Muscle of leg (tissue), 3 donors: ENCODE measurements at regions not wholly inside any gene's neighbourhood (a gene's known extent, or its start where the extent isn't known, plus 50 kb on each side); places are given as distances from the start of the nearest gene placed in this dataset.

Experiments used
- DNase-seq: peaks from one replicate; pipeline ENCODE4 v3.0.0; 2013
- H3K27ac ChIP-seq: one replicate; pipeline ENCODE4 v1.5.1; 2013; ENCODE audit warnings: mild to moderate bottlenecking, low read length, control low read depth
- H3K27me3 ChIP-seq: one replicate; pipeline ENCODE4 v1.6.1; 2013; ENCODE audit warnings: low read length; ENCODE audit not compliant: control insufficient read depth, insufficient read depth
- H3K36me3 ChIP-seq: one replicate; pipeline ENCODE4 v1.6.1; 2013; ENCODE audit warnings: low read length; ENCODE audit not compliant: control insufficient read depth, insufficient read depth
- H3K4me1 ChIP-seq: one replicate; pipeline ENCODE4 v1.6.1; 2013; ENCODE audit warnings: low read length; ENCODE audit not compliant: control insufficient read depth, insufficient read depth
- H3K4me3 ChIP-seq: one replicate; pipeline ENCODE4 v1.5.1; 2013; ENCODE audit warnings: low read length, control low read depth
- H3K9me3 ChIP-seq: replicated peaks from 2 replicates; pipeline ENCODE4 v1.6.1; 2013; ENCODE audit warnings: low read depth, low read length; ENCODE audit not compliant: control insufficient read depth
- WGBS: methylation state at CpG from one replicate; pipeline ENCODE4 v1.1.5; 2013; ENCODE audit warnings: missing lambda C conversion rate; ENCODE audit not compliant: insufficient coverage; 5-methylcytosine and 5-hydroxymethylcytosine counted together

GRCh38 chr2:177326591-177326990, 62.1 kb upstream of the NFE2L2 start:
- no peaks in the 10 kb centered on the region for H3K27me3 ChIP-seq
- peaks cover 5% of the 10 kb centered on the region for H3K36me3 ChIP-seq
- H3K9me3 ChIP-seq: no peaks in the 10 kb centered on the region
- H3K27ac ChIP-seq: no peak overlapping the region
- H3K4me3 ChIP-seq: no peak overlapping the region
- H3K4me1 ChIP-seq: no peaks in the 10 kb centered on the region
- no peak for DNase-seq

- Histone ChIP-seq H3K9me3 (no peaks in the 10 kb centered on the region), H3K27me3 (no peaks in the 10 kb centered on the region), H3K36me3 (peaks cover 5% of the 10 kb centered on the region), H3K27ac (no peak overlapping the region), H3K4me1 (no peaks in the 10 kb centered on the region), H3K4me3 (no peak overlapping the region)
- 41% methylated on average over 1 of the region's 1 CpG for WGBS
- no peak for DNase-seq
These were observed 62.5 kb upstream of the NFE2L2 start for GRCh38 chr2:177327009-177327408.

GRCh38 chr2:177328056-177328455, 63.5 kb upstream of the NFE2L2 start:
- Histone ChIP-seq H3K36me3 (no peaks in the 10 kb centered on the region), H3K27ac (no peak overlapping the region), H3K4me3 (no peak overlapping the region), H3K9me3 (no peaks in the 10 kb centered on the region), H3K4me1 (no peaks in the 10 kb centered on the region), H3K27me3 (no peaks in the 10 kb centered on the region)
- WGBS: 97% methylated on average over 2 of the region's 2 CpGs
- DNase-seq: no peak

GRCh38 chr2:177329064-177329463, 63.5 kb upstream of the AGPS start:
- no CpG with 5 or more reads among the region's 4 CpGs for WGBS
- DNase-seq: no peak
- H3K27ac ChIP-seq: no peak overlapping the region
- H3K36me3 ChIP-seq: no peaks in the 10 kb centered on the region
- H3K9me3 ChIP-seq: no peaks in the 10 kb centered on the region
- no peaks in the 10 kb centered on the region for H3K27me3 ChIP-seq
- H3K4me1 ChIP-seq: no peaks in the 10 kb centered on the region
- no peak overlapping the region for H3K4me3 ChIP-seq

GRCh38 chr2:177331466-177331997, 61.0 kb upstream of the AGPS start:
- 78% methylated on average over 4 of the region's 7 CpGs for WGBS
- no peaks in the 10 kb centered on the region for H3K9me3 ChIP-seq
- H3K4me1 ChIP-seq: no peaks in the 10 kb centered on the region
- H3K27me3 ChIP-seq: no peaks in the 10 kb centered on the region
- DNase-seq: no peak
- H3K27ac ChIP-seq: no peak overlapping the region
- no peak overlapping the region for H3K4me3 ChIP-seq
- H3K36me3 ChIP-seq: peaks cover 3% of the 10 kb centered on the region

GRCh38 chr2:177332026-177332991, 60.3 kb upstream of the AGPS start:
- no peak overlapping the region for H3K27ac ChIP-seq
- H3K36me3 ChIP-seq: peaks cover 3% of the 10 kb centered on the region
- no peaks in the 10 kb centered on the region for H3K9me3 ChIP-seq
- H3K27me3 ChIP-seq: no peaks in the 10 kb centered on the region
- no peaks in the 10 kb centered on the region for H3K4me1 ChIP-seq
- 0% methylated on average over 2 of the region's 9 CpGs for WGBS
- H3K4me3 ChIP-seq: no peak overlapping the region
- peak; percentile 93 for DNase-seq

GRCh38 chr2:177332992-177333388, 59.6 kb upstream of the AGPS start:
- no peak overlapping the region for H3K27ac ChIP-seq
- no peaks in the 10 kb centered on the region for H3K9me3 ChIP-seq
- H3K36me3 ChIP-seq: peaks cover 3% of the 10 kb centered on the region
- H3K4me1 ChIP-seq: no peaks in the 10 kb centered on the region
- DNase-seq: no peak
- no peaks in the 10 kb centered on the region for H3K27me3 ChIP-seq
- WGBS: 20% methylated on average over 1 of the region's 5 CpGs
- no peak overlapping the region for H3K4me3 ChIP-seq

- Histone ChIP-seq H3K27ac (no peak overlapping the region), H3K4me1 (no peaks in the 10 kb centered on the region), H3K9me3 (no peaks in the 10 kb centered on the region), H3K36me3 (peaks cover 3% of the 10 kb centered on the region), H3K27me3 (no peaks in the 10 kb centered on the region), H3K4me3 (no peak overlapping the region)
- DNase-seq: peak; percentile 72
- no CpG with 5 or more reads among the region's 2 CpGs for WGBS
These were observed 57.5 kb upstream of the AGPS start for GRCh38 chr2:177334940-177335543.

- no peak for DNase-seq
- no peak overlapping the region for H3K4me3 ChIP-seq
- H3K9me3 ChIP-seq: no peaks in the 10 kb centered on the region
- no peak overlapping the region for H3K27ac ChIP-seq
- H3K36me3 ChIP-seq: peaks cover 3% of the 10 kb centered on the region
- no peaks in the 10 kb centered on the region for H3K27me3 ChIP-seq
- WGBS: no CpG with 5 or more reads among the region's 1 CpG
- H3K4me1 ChIP-seq: no peaks in the 10 kb centered on the region
These were observed 56.6 kb upstream of the AGPS start for GRCh38 chr2:177335917-177336450.

- 50% methylated on average over 1 of the region's 4 CpGs for WGBS
- Histone ChIP-seq H3K27me3 (no peaks in the 10 kb centered on the region), H3K4me3 (no peak overlapping the region), H3K9me3 (no peaks in the 10 kb centered on the region), H3K36me3 (peaks cover 3% of the 10 kb centered on the region), H3K4me1 (no peaks in the 10 kb centered on the region), H3K27ac (no peak overlapping the region)
- no peak for DNase-seq
These were observed 54.3 kb upstream of the AGPS start for GRCh38 chr2:177338177-177338721.
